ENCODE measurements at regions not wholly inside any gene's neighbourhood (a gene's known extent, or its start where the extent isn't known, plus 50 kb on each side); places are given as distances from the start of the nearest gene placed in this dataset.

- no peak overlapping the region for H3K9ac ChIP-seq (ENCODE audit: insufficient read depth, low read length)
- no peaks in the 10 kb centered on the region for H3K4me1 ChIP-seq (ENCODE audit: control insufficient read depth, extremely low read depth, insufficient read depth, low read length)
- H3K27me3 ChIP-seq (ENCODE audit: control insufficient read depth, insufficient read depth, low read length): no peaks in the 10 kb centered on the region
- no peak overlapping the region for H3K4me2 ChIP-seq (ENCODE audit: extremely low read depth, insufficient read depth, low read length)
- H4K20me1 ChIP-seq (ENCODE audit: control insufficient read depth, extremely low read depth, insufficient read depth, low read length): no peaks in the 10 kb centered on the region
- H2AFZ ChIP-seq (ENCODE audit: low read length): no peak overlapping the region
- H3K36me3 ChIP-seq (ENCODE audit: control insufficient read depth, insufficient read depth, low read length): no peaks in the 10 kb centered on the region
- no peaks in the 10 kb centered on the region for H3K79me2 ChIP-seq (ENCODE audit: control insufficient read depth, insufficient read depth, low read length)
- TF ChIP-seq CTCF (conservative IDR thresholded peaks at IDR 0.05 in 1 of 2, IDR thresholded peaks at IDR 0.05 in 1 of 2; ENCODE audit: low read depth in 1 of 2, low read length in 2 of 2) (no peak), EZH2 (IDR thresholded peaks at IDR 0.05; ENCODE audit: low read length, missing control alignments) (no peak)
- H3K27ac ChIP-seq (ENCODE audit: insufficient read depth, low read length): no peak overlapping the region
- H3K4me3 ChIP-seq (replicated peaks in 1 of 4; ENCODE audit: control extremely low read depth in 1 of 4, insufficient read depth in 1 of 4, low read depth in 3 of 4, low read length in 4 of 4): no peak overlapping the region
- no peak for DNase-seq (ENCODE audit: low read depth in 2 of 2)
- no peaks in the 10 kb centered on the region for H3K9me3 ChIP-seq (ENCODE audit: control insufficient read depth, insufficient read depth, low read depth, low read length)
Observed at GRCh38 chr6:95417856-95418255, 159.5 kb upstream of the MANEA start.

- no peak overlapping the region for H3K4me3 ChIP-seq (replicated peaks in 1 of 4; ENCODE audit: control extremely low read depth in 1 of 4, insufficient read depth in 1 of 4, low read depth in 3 of 4, low read length in 4 of 4)
- no peak overlapping the region for H3K27ac ChIP-seq (ENCODE audit: insufficient read depth, low read length)
- H3K9ac ChIP-seq (ENCODE audit: insufficient read depth, low read length): no peak overlapping the region
- H3K4me2 ChIP-seq (ENCODE audit: extremely low read depth, insufficient read depth, low read length): no peak overlapping the region
- no peak for DNase-seq (ENCODE audit: low read depth in 2 of 2)
- no peaks in the 10 kb centered on the region for H3K79me2 ChIP-seq (ENCODE audit: control insufficient read depth, insufficient read depth, low read length)
- H3K9me3 ChIP-seq (ENCODE audit: control insufficient read depth, insufficient read depth, low read depth, low read length): no peaks in the 10 kb centered on the region
- H3K27me3 ChIP-seq (ENCODE audit: control insufficient read depth, insufficient read depth, low read length): no peaks in the 10 kb centered on the region
- no peak overlapping the region for H2AFZ ChIP-seq (ENCODE audit: low read length)
- no peak for TF ChIP-seq EZH2 (IDR thresholded peaks at IDR 0.05; ENCODE audit: low read length, missing control alignments)
- TF ChIP-seq CTCF (conservative IDR thresholded peaks at IDR 0.05 in 1 of 2, IDR thresholded peaks at IDR 0.05 in 1 of 2; ENCODE audit: low read depth in 1 of 2, low read length in 2 of 2): no peak
- H4K20me1 ChIP-seq (ENCODE audit: control insufficient read depth, extremely low read depth, insufficient read depth, low read length): no peaks in the 10 kb centered on the region
- no peaks in the 10 kb centered on the region for H3K4me1 ChIP-seq (ENCODE audit: control insufficient read depth, extremely low read depth, insufficient read depth, low read length)
- H3K36me3 ChIP-seq (ENCODE audit: control insufficient read depth, insufficient read depth, low read length): no peaks in the 10 kb centered on the region
Observed at GRCh38 chr6:95420792-95421191, 156.5 kb upstream of the MANEA start.

- Histone ChIP-seq H3K36me3 (ENCODE audit: control insufficient read depth, insufficient read depth, low read length) (no peaks in the 10 kb centered on the region), H3K9ac (ENCODE audit: insufficient read depth, low read length) (no peak overlapping the region), H3K27me3 (ENCODE audit: control insufficient read depth, insufficient read depth, low read length) (no peaks in the 10 kb centered on the region), H3K79me2 (ENCODE audit: control insufficient read depth, insufficient read depth, low read length) (no peaks in the 10 kb centered on the region), H3K4me1 (ENCODE audit: control insufficient read depth, extremely low read depth, insufficient read depth, low read length) (no peaks in the 10 kb centered on the region), H4K20me1 (ENCODE audit: control insufficient read depth, extremely low read depth, insufficient read depth, low read length) (no peaks in the 10 kb centered on the region), H2AFZ (ENCODE audit: low read length) (no peak overlapping the region), H3K9me3 (ENCODE audit: control insufficient read depth, insufficient read depth, low read depth, low read length) (no peaks in the 10 kb centered on the region), H3K27ac (ENCODE audit: insufficient read depth, low read length) (no peak overlapping the region), H3K4me2 (ENCODE audit: extremely low read depth, insufficient read depth, low read length) (no peak overlapping the region), H3K4me3 (replicated peaks in 1 of 4; ENCODE audit: control extremely low read depth in 1 of 4, insufficient read depth in 1 of 4, low read depth in 3 of 4, low read length in 4 of 4) (no peak overlapping the region)
- DNase-seq (ENCODE audit: low read depth in 2 of 2): no peak
- TF ChIP-seq EZH2 (IDR thresholded peaks at IDR 0.05; ENCODE audit: low read length, missing control alignments): no peak
- TF ChIP-seq CTCF (conservative IDR thresholded peaks at IDR 0.05 in 1 of 2, IDR thresholded peaks at IDR 0.05 in 1 of 2; ENCODE audit: low read depth in 1 of 2, low read length in 2 of 2): no peak
Observed at GRCh38 chr6:95423331-95423730, 154.0 kb upstream of the MANEA start.
